ENCODE measurements at regions not wholly inside any gene's neighbourhood (a gene's known extent, or its start where the extent isn't known, plus 50 kb on each side); places are given as distances from the start of the nearest gene placed in this dataset.

DNA sequence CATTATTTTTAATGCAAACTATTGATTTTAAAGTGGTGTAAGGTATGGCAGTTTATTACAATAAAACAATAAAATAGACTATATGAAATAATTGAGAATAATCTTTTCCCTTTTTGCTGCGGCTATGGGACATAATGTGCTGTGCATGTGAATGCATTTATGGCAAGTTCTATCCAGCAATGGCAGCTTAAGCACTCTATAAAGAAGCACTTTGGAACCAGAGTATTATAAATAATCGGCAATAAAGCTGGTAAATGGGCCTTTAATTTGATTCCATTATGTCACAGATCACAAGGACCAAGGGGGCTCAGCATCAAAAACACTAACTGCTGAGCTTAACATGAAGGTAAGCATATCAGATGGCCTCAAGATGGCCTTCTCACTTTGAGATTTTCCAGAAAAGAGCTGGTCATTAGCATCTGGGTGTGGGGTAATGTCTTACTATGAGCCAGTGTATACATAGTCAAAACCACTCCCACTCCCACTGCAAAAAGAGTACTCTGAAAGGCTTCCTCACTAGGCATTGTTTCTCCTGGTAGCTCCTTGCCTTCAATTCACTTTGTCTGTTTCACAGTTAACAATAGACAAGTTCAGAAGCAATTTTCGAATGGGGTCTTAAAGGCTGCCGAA is 97.1 kb upstream of the ASTN2 start:
- no peak overlapping the region for H2AFZ ChIP-seq (ENCODE audit: control insufficient read depth, low read length)
- H4K20me1 ChIP-seq (ENCODE audit: control insufficient read depth, extremely low read depth, insufficient read depth, low read length), result no peaks in the 10 kb centered on the region
- no peak overlapping the region for H3K27ac ChIP-seq (ENCODE audit: control insufficient read depth, insufficient read depth, low read length)
- H3K27me3 ChIP-seq (ENCODE audit: control insufficient read depth, extremely low read depth, insufficient read depth, low read length), result no peaks in the 10 kb centered on the region
- H3K4me1 ChIP-seq (ENCODE audit: control insufficient read depth, extremely low read depth, insufficient read depth, low read length), result no peaks in the 10 kb centered on the region
- FAIRE-seq (no peak), DNase-seq (ENCODE audit: low read depth, low spot score) (no peak)
- no peaks in the 10 kb centered on the region for H3K9me1 ChIP-seq (ENCODE audit: control insufficient read depth, extremely low read depth, insufficient read depth, low read length)
- no peaks in the 10 kb centered on the region for H3K79me2 ChIP-seq (ENCODE audit: control insufficient read depth, insufficient read depth, low read length)
- no peaks in the 10 kb centered on the region for H3K9me3 ChIP-seq (ENCODE audit: control insufficient read depth, low read depth, low read length)
- H3K36me3 ChIP-seq (ENCODE audit: control insufficient read depth in 2 of 2, extremely low read depth in 1 of 2, insufficient read depth in 2 of 2, low read length in 2 of 2), result no peaks in the 10 kb centered on the region
- no peak overlapping the region for H3K9ac ChIP-seq (ENCODE audit: control insufficient read depth, extremely low read depth, insufficient read depth, low read length)
- dilution Hi-C loops (cut with MboI; ENCODE audit: extremely low pct_ligation_motif_present, low sequenced_read_pairs), result no loop called here
- H3K4me3 ChIP-seq (ENCODE audit: control insufficient read depth in 2 of 3, extremely low read depth in 1 of 3, insufficient read depth in 2 of 3, low read depth in 1 of 3, low read length in 3 of 3), result no peak overlapping the region
- H3K4me2 ChIP-seq (ENCODE audit: control insufficient read depth, extremely low read depth, insufficient read depth, low read depth, low read length), result no peak overlapping the region
- TF ChIP-seq CTCF (optimal IDR thresholded peaks at IDR 0.05 in 1 of 3, IDR thresholded peaks at IDR 0.05 in 1 of 3, conservative IDR thresholded peaks at IDR 0.05 in 1 of 3; ENCODE audit: extremely low read depth in 1 of 3, insufficient read depth in 2 of 3, low read length in 3 of 3) (no peak), EZH2 (IDR thresholded peaks at IDR 0.05; ENCODE audit: low read length) (no peak)

GRCh38 chr9:117496307-117496706 is 81.5 kb upstream of the ASTN2 start:
- no peaks in the 10 kb centered on the region for H3K9me3 ChIP-seq (ENCODE audit: control insufficient read depth, low read depth, low read length)
- FAIRE-seq (no peak), DNase-seq (ENCODE audit: low read depth, low spot score) (no peak)
- H3K4me2 ChIP-seq (ENCODE audit: control insufficient read depth, extremely low read depth, insufficient read depth, low read depth, low read length), result no peak overlapping the region
- no peaks in the 10 kb centered on the region for H3K4me1 ChIP-seq (ENCODE audit: control insufficient read depth, extremely low read depth, insufficient read depth, low read length)
- no peaks in the 10 kb centered on the region for H3K36me3 ChIP-seq (ENCODE audit: control insufficient read depth in 2 of 2, extremely low read depth in 1 of 2, insufficient read depth in 2 of 2, low read length in 2 of 2)
- no peaks in the 10 kb centered on the region for H3K79me2 ChIP-seq (ENCODE audit: control insufficient read depth, insufficient read depth, low read length)
- no peaks in the 10 kb centered on the region for H4K20me1 ChIP-seq (ENCODE audit: control insufficient read depth, extremely low read depth, insufficient read depth, low read length)
- no peak overlapping the region for H3K27ac ChIP-seq (ENCODE audit: control insufficient read depth, insufficient read depth, low read length)
- H3K9ac ChIP-seq (ENCODE audit: control insufficient read depth, extremely low read depth, insufficient read depth, low read length), result no peak overlapping the region
- no peaks in the 10 kb centered on the region for H3K9me1 ChIP-seq (ENCODE audit: control insufficient read depth, extremely low read depth, insufficient read depth, low read length)
- H2AFZ ChIP-seq (ENCODE audit: control insufficient read depth, low read length), result no peak overlapping the region
- no peaks in the 10 kb centered on the region for H3K27me3 ChIP-seq (ENCODE audit: control insufficient read depth, extremely low read depth, insufficient read depth, low read length)
- no peak overlapping the region for H3K4me3 ChIP-seq (ENCODE audit: control insufficient read depth in 2 of 3, extremely low read depth in 1 of 3, insufficient read depth in 2 of 3, low read depth in 1 of 3, low read length in 3 of 3)
- TF ChIP-seq EZH2 (IDR thresholded peaks at IDR 0.05; ENCODE audit: low read length) (no peak), CTCF (optimal IDR thresholded peaks at IDR 0.05 in 1 of 3, IDR thresholded peaks at IDR 0.05 in 1 of 3, conservative IDR thresholded peaks at IDR 0.05 in 1 of 3; ENCODE audit: extremely low read depth in 1 of 3, insufficient read depth in 2 of 3, low read length in 3 of 3) (no peak)
- dilution Hi-C loops (cut with MboI; ENCODE audit: extremely low pct_ligation_motif_present, low sequenced_read_pairs), result no loop called here

All from keratinocyte (primary cell).